Epithelial cell of esophagus (primary cell): ENCODE measurements at regions not wholly inside any gene's neighbourhood (a gene's known extent, or its start where the extent isn't known, plus 50 kb on each side); places are given as distances from the start of the nearest gene placed in this dataset.

ENCODE experiments used
- DNase-seq: peaks from one replicate; pipeline ENCODE4 v3.0.0; 2010; ENCODE audit warnings: low read depth
- H3K4me3 ChIP-seq: 2 replicates; pipeline ENCODE4 v1.5.1; 2011; ENCODE audit warnings: mild to moderate bottlenecking, low read length, control low read depth
- TF ChIP-seq, protein P1 (sequence below): IDR thresholded peaks from 2 replicates; pipeline ENCODE4 v1.5.1; 2011; ENCODE audit warnings: low read depth, mild to moderate bottlenecking, low read length, control low read depth, inconsistent platforms; ENCODE audit not compliant: insufficient read depth; ENCODE audit errors: missing control alignments

DNA sequence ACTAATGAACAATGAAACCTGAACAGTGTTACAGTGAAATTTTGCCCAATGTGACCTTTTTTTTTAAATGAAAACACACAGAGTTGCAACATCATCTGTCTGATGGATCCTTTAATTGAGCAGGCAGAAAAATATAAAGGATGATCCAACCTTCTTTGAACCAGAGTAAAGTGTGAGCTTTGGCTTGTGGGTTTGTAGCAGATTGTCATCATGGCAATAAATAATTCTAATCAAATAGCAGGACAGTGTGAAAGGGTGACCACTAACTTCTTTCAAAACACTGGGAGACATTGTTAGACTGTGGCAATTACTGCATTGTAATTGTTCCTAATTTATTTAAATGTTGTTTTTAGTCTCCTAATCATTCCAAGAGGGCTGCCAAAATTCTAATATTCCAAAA lies 197.2 kb downstream of the CHD9NB start:
- no peak overlapping the region for H3K4me3 ChIP-seq
- TF ChIP-seq, protein P1, sequence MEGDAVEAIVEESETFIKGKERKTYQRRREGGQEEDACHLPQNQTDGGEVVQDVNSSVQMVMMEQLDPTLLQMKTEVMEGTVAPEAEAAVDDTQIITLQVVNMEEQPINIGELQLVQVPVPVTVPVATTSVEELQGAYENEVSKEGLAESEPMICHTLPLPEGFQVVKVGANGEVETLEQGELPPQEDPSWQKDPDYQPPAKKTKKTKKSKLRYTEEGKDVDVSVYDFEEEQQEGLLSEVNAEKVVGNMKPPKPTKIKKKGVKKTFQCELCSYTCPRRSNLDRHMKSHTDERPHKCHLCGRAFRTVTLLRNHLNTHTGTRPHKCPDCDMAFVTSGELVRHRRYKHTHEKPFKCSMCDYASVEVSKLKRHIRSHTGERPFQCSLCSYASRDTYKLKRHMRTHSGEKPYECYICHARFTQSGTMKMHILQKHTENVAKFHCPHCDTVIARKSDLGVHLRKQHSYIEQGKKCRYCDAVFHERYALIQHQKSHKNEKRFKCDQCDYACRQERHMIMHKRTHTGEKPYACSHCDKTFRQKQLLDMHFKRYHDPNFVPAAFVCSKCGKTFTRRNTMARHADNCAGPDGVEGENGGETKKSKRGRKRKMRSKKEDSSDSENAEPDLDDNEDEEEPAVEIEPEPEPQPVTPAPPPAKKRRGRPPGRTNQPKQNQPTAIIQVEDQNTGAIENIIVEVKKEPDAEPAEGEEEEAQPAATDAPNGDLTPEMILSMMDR = no peak
- no peak for DNase-seq

DNA sequence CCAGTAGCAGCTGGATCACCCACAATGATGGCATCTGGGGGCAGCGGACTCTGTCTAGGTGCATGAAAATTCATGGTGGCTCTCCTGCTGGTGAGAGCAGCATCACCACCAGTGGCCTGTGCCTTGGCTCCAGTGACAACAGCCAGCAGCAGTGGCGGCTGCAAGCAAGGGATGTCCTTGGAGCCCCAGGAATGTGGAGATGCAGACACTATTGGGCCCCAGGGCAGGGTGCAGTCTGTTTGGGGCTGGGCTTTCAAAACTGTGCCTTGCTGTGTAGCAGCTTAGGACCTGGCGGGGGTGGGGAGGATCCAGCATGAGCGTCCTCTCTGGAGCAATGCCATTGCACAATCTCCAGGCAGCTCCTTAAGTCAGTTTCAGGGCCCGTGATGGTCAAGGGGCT lies 199.7 kb downstream of the CHD9NB start:
- no peak overlapping the region for H3K4me3 ChIP-seq
- TF ChIP-seq, protein P1 = no peak

GRCh38 chr16:52851211-52851740 lies 201.4 kb downstream of the CHD9NB start:
- TF ChIP-seq, protein P1 = no peak
- H3K4me3 ChIP-seq = no peak overlapping the region
- DNase-seq = no peak

More for the DNA sequence above, 199.7 kb downstream of the CHD9NB start:
- DNase-seq = no peak

- no peak for DNase-seq
- TF ChIP-seq, protein P1 = no peak
- H3K4me3 ChIP-seq = no peak overlapping the region
These were observed 209.3 kb downstream of the CHD9NB start for GRCh38 chr16:52843381-52843780.

GRCh38 chr16:52837251-52837650 lies 215.4 kb downstream of the CHD9NB start:
- no peak overlapping the region for H3K4me3 ChIP-seq
- peak; percentile 11 for DNase-seq
- TF ChIP-seq, protein P1 = no peak

GRCh38 chr16:52834736-52835465 lies 217.8 kb downstream of the CHD9NB start:
- H3K4me3 ChIP-seq = no peak overlapping the region
- no peak for DNase-seq
- TF ChIP-seq, protein P1 = no peak

- TF ChIP-seq, protein P1 = no peak
- DNase-seq = no peak
- H3K4me3 ChIP-seq = no peak overlapping the region
These were observed 219.9 kb downstream of the CHD9NB start for GRCh38 chr16:52832771-52833170.
